Aorta (tissue), 5 donors: ENCODE measurements at regions not wholly inside any gene's neighbourhood (a gene's known extent, or its start where the extent isn't known, plus 50 kb on each side); places are given as distances from the start of the nearest gene placed in this dataset.

ENCODE experiments used
- ATAC-seq: fragments of 200-7000 bp; cut with Tn5 transposase; one replicate; pipeline ENCODE4 v1.9.1; 2022; ENCODE audit warnings: moderate library complexity; ENCODE audit not compliant: low FRiP score
- DNase-seq, 2 donors: peaks; one replicate each; pipeline ENCODE4 v3.0.0-alpha.2; 2020
- H3K27ac ChIP-seq, 2 donors: one replicate each; pipeline ENCODE4 v1.5.1; 2013; ENCODE audit warnings: low read length in 2 of 2, mild to moderate bottlenecking in 2 of 2, moderate library complexity in 2 of 2, control low read depth in 1 of 2, inconsistent platforms in 1 of 2, low read depth in 1 of 2
- H3K27me3 ChIP-seq, 2 donors: one replicate each; pipeline ENCODE4 v1.6.1; 2013; ENCODE audit warnings: control low read depth in 1 of 2, low read length in 1 of 2, mild to moderate bottlenecking in 1 of 2, moderate library complexity in 1 of 2; ENCODE audit not compliant: insufficient read depth in 2 of 2, control insufficient read depth in 1 of 2
- H3K36me3 ChIP-seq, 2 donors: one replicate each; pipeline ENCODE4 v1.6.1; 2013; ENCODE audit warnings: control low read depth in 1 of 2, low read length in 1 of 2, mild to moderate bottlenecking in 1 of 2; ENCODE audit not compliant: insufficient read depth in 2 of 2, control insufficient read depth in 1 of 2
- H3K4me1 ChIP-seq, 2 donors: one replicate each; pipeline ENCODE4 v1.6.1; 2013; ENCODE audit warnings: low read length in 2 of 2, control low read depth in 1 of 2, mild to moderate bottlenecking in 1 of 2, moderate library complexity in 1 of 2; ENCODE audit not compliant: insufficient read depth in 2 of 2, control insufficient read depth in 1 of 2
- H3K4me3 ChIP-seq, 2 donors: one replicate each; pipeline ENCODE4 v1.5.1; 2013; ENCODE audit warnings: low read length in 2 of 2, control low read depth in 1 of 2, mild to moderate bottlenecking in 1 of 2
- H3K9me3 ChIP-seq: one replicate; pipeline ENCODE4 v1.6.1; 2013; ENCODE audit warnings: mild to moderate bottlenecking, low read length; ENCODE audit not compliant: control insufficient read depth
- WGBS, 2 donors: extraction: QIAGEN DNeasy Blood & Tissue Kit; methylation state at CpG; one replicate each; pipeline ENCODE4 v1.1.7; 2013; 5-methylcytosine and 5-hydroxymethylcytosine counted together
- intact Hi-C, 2 donors: fragments of 100-400 bp; cut with DNase I; formaldehyde crosslinking; loops; one replicate each; pipeline versions ENCODE4 v1.14.2 to v1.15.0; 2022
- donor health status: healthy with polysubstance abuse.
- donor health status: Bipolar disorder and iron deficiency.
- donor health status: DM: no; HTN: no; CAD: no.
- donor health status: DM: no; HTN: no; CAD: no.
- donor health status: DM: yes; HTN: yes; CAD: no.

DNA sequence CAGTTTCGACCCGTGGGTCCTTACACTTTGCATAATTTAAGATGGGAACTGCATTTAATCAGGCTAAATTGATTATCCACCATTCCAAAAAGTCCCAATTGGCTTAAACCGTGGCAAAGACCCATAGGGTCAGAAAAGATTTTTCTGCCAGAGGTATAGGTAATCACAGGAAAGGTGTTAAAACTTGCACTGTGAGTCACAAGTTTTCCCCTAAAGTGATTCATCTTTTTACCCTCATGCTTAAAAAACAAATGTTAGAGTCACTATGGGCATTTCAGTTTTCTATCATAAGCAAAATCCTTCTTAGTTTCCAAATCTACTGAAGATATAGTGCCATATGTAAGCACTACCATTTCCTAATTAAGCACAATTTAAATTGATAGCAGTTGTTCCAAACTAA is 1079.8 kb downstream of the ADGRL2 start:
- H3K36me3 ChIP-seq: no peaks in the 10 kb centered on the region
- H3K9me3 ChIP-seq: no peaks in the 10 kb centered on the region
- intact Hi-C loops: no loop called here
- H3K4me1 ChIP-seq: no peaks in the 10 kb centered on the region
- ATAC-seq (no peak), DNase-seq (no peak)
- WGBS, 2 donors: 85% methylated on average over 3 of the region's 3 CpGs
- H3K4me3 ChIP-seq: no peak overlapping the region
- no peak overlapping the region for H3K27ac ChIP-seq
- H3K27me3 ChIP-seq: no peaks in the 10 kb centered on the region

GRCh38 chr1:82879701-82880305 is 1079.1 kb downstream of the ADGRL2 start:
- H3K9me3 ChIP-seq: no peaks in the 10 kb centered on the region
- no peaks in the 10 kb centered on the region for H3K4me1 ChIP-seq
- no peaks in the 10 kb centered on the region for H3K36me3 ChIP-seq
- ATAC-seq: no peak
- intact Hi-C loops: no loop called here
- no peak overlapping the region for H3K27ac ChIP-seq
- no peak for DNase-seq
- H3K4me3 ChIP-seq: no peak overlapping the region
- H3K27me3 ChIP-seq: no peaks in the 10 kb centered on the region
- WGBS, 2 donors: 70 to 71% methylated on average over 4 of the region's 4 CpGs

- DNase-seq: no peak
- no peak for ATAC-seq
- Histone ChIP-seq H3K36me3 (no peaks in the 10 kb centered on the region), H3K4me1 (no peaks in the 10 kb centered on the region), H3K27ac (no peak overlapping the region), H3K9me3 (no peaks in the 10 kb centered on the region), H3K4me3 (no peak overlapping the region), H3K27me3 (no peaks in the 10 kb centered on the region)
- intact Hi-C loops: no loop called here
- 89 to 100% methylated on average over 1 of the region's 1 CpG for WGBS, 2 donors
Observed at GRCh38 chr1:82875170-82875569, 1074.4 kb downstream of the ADGRL2 start.

- no peaks in the 10 kb centered on the region for H3K36me3 ChIP-seq
- H3K9me3 ChIP-seq: no peaks in the 10 kb centered on the region
- no peak for DNase-seq
- ATAC-seq: no peak
- intact Hi-C loops: no loop called here
- no peaks in the 10 kb centered on the region for H3K27me3 ChIP-seq
- H3K27ac ChIP-seq: no peak overlapping the region
- no peak overlapping the region for H3K4me3 ChIP-seq
- no peaks in the 10 kb centered on the region for H3K4me1 ChIP-seq
Observed at GRCh38 chr1:82874041-82874440, 1073.3 kb downstream of the ADGRL2 start.

DNA sequence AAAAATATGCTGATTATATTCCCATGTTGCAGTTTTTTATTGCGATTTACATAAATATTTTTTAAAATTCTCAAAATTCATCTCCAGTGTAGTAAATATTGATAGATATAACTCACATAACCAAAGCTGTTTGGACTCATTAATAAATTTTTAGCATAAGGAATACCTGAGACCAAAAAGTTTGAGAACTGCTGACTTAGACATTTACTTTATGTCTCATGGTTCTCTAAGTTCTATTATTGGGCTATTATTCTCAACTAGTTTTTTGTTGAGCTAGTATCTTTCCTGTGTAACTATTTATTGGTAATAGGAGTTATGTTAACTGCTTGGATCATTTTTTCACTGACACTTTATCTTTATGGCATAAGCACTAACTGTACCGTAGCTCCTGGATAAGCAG is 1069.6 kb downstream of the ADGRL2 start:
- Histone ChIP-seq H3K27me3 (no peaks in the 10 kb centered on the region), H3K36me3 (no peaks in the 10 kb centered on the region), H3K4me3 (no peak overlapping the region), H3K27ac (no peak overlapping the region), H3K9me3 (no peaks in the 10 kb centered on the region), H3K4me1 (peaks cover 0 to 4% of the 10 kb centered on the region in 2 donors)
- intact Hi-C loops: no loop called here
- DNase-seq (no peak), ATAC-seq (no peak)
- WGBS, 2 donors: 96 to 100% methylated on average over 2 of the region's 2 CpGs

- ATAC-seq: no peak
- Histone ChIP-seq H3K36me3 (no peaks in the 10 kb centered on the region), H3K9me3 (no peaks in the 10 kb centered on the region), H3K27ac (peak overlapping the region in 1 of 2 donors; percentile 17), H3K4me3 (no peak overlapping the region), H3K4me1 (peaks cover 0 to 4% of the 10 kb centered on the region in 2 donors), H3K27me3 (no peaks in the 10 kb centered on the region)
- no peak for DNase-seq
- WGBS, 2 donors: 46 to 48% methylated on average over 4 of the region's 4 CpGs
- intact Hi-C loops: no loop called here
Observed at GRCh38 chr1:82867781-82868180, 1067.0 kb downstream of the ADGRL2 start.

GRCh38 chr1:82861749-82862148 is 1061.0 kb downstream of the ADGRL2 start:
- Histone ChIP-seq H3K36me3 (no peaks in the 10 kb centered on the region), H3K27me3 (no peaks in the 10 kb centered on the region), H3K27ac (no peak overlapping the region), H3K4me3 (no peak overlapping the region), H3K4me1 (peaks cover 0 to 6% of the 10 kb centered on the region in 2 donors), H3K9me3 (no peaks in the 10 kb centered on the region)
- DNase-seq: no peak
- no peak for ATAC-seq
- intact Hi-C loops: no loop called here
- WGBS, 2 donors: 89 to 95% methylated on average over 2 of the region's 2 CpGs

DNA sequence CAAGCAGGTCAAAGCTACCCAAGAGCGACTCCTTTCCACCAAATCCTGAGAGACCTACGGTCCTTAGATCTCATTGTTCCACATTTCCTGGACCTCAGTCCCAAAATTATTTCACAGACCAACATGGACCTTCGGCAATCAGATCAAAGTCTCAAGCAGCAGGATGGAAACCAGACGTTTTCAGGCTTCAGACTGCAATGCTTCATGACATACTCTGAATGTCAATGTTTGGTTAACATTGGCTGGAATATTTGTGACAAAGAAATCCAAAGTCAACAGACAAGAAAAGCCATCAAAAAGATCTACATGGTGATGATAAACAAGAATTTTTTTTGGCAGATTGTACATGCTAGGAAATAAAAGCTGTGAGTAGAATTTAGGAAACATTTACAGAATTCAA is 1057.3 kb downstream of the ADGRL2 start:
- H3K4me3 ChIP-seq: no peak overlapping the region
- intact Hi-C loops: no loop called here
- no peaks in the 10 kb centered on the region for H3K27me3 ChIP-seq
- ATAC-seq: no peak
- no peaks in the 10 kb centered on the region for H3K36me3 ChIP-seq
- DNase-seq: no peak
- peaks cover 0 to 6% of the 10 kb centered on the region in 2 donors for H3K4me1 ChIP-seq
- H3K9me3 ChIP-seq: no peaks in the 10 kb centered on the region
- peak overlapping the region; percentile 19 to 57 for H3K27ac ChIP-seq
- 4% methylated on average over 4 of the region's 4 CpGs for WGBS, 2 donors

- WGBS, 2 donors: 28 to 42% methylated on average over 2 of the region's 2 CpGs
- Histone ChIP-seq H3K9me3 (no peaks in the 10 kb centered on the region), H3K36me3 (no peaks in the 10 kb centered on the region), H3K27me3 (peaks cover 0 to 2% of the 10 kb centered on the region in 2 donors), H3K4me1 (no peaks in the 10 kb centered on the region), H3K27ac (no peak overlapping the region), H3K4me3 (no peak overlapping the region)
- intact Hi-C loops: no loop called here
- DNase-seq: no peak
- no peak for ATAC-seq
Observed at GRCh38 chr1:82849460-82849859, 1048.7 kb downstream of the ADGRL2 start.
